T-cell (primary cell): ENCODE measurements at regions not wholly inside any gene's neighbourhood (a gene's known extent, or its start where the extent isn't known, plus 50 kb on each side); places are given as distances from the start of the nearest gene placed in this dataset.

ENCODE experiments used
- ATAC-seq, 4 experiments: fragments of 200-7000 bp in 3 of 4; fragments of 150-1000 bp in 1 of 4; cut with Tn5 transposase; replicated peaks in 1 of 4; 1 replicate in 3 of 4; 2 replicates in 1 of 4; pipeline ENCODE4 v1.10.0; 2021; ENCODE audit warnings: moderate library complexity in 3 of 4, mild to moderate bottlenecking in 2 of 4, moderate number of reproducible peaks in 1 of 4
- CTCF ChIA-PET, 2 donors: fragments of 300-600 bp; sonication (Branson Sonifier 250); formaldehyde crosslinking; loops; one replicate each; lab custom pipeline; 2022; ENCODE audit warnings: antibody characterized with exemption in 2 of 2; lab: Charles Lee
- POLR2A ChIA-PET, 2 donors: fragments of 300-600 bp; sonication (Branson Sonifier 250); formaldehyde crosslinking; loops; one replicate each; lab custom pipeline; 2022; ENCODE audit warnings: antibody characterized with exemption in 2 of 2; lab: Charles Lee
- DNase-seq, 35 experiments: peaks; one replicate each; pipeline versions ENCODE4 v3.0.0 to v3.0.0-alpha.2; 2013 to 2023
- H3K27ac ChIP-seq: one replicate; pipeline ENCODE4 v1.5.1; 2013; ENCODE audit warnings: low read length
- H3K27me3 ChIP-seq, 2 experiments: replicated peaks in 1 of 2; 1 replicate in 1 of 2; 2 replicates in 1 of 2; pipeline versions ENCODE4 v1.6.1 to v1.7.0; 2013; ENCODE audit warnings: low read length in 1 of 2, mixed read lengths in 1 of 2; ENCODE audit not compliant: control insufficient read depth in 2 of 2, insufficient read depth in 2 of 2; ENCODE audit errors: extremely low read depth in 1 of 2
- H3K36me3 ChIP-seq, 2 donors: 1 replicate in 1 of 2; 2 replicates in 1 of 2; pipeline versions ENCODE4 v1.6.1 to v1.7.0; 2013; ENCODE audit warnings: low read length in 1 of 2; ENCODE audit not compliant: control insufficient read depth in 2 of 2, insufficient read depth in 1 of 2; ENCODE audit errors: extremely low read depth in 1 of 2
- H3K4me1 ChIP-seq, 2 experiments: 1 replicate in 1 of 2; 2 replicates in 1 of 2; pipeline versions ENCODE4 v1.6.1 to v1.7.0; 2013; ENCODE audit warnings: low read length in 2 of 2, mixed read lengths in 1 of 2; ENCODE audit not compliant: insufficient read depth in 2 of 2, control insufficient read depth in 1 of 2; ENCODE audit errors: extremely low read depth in 1 of 2
- H3K4me3 ChIP-seq, 2 donors: 1 replicate in 1 of 2; 2 replicates in 1 of 2; pipeline versions ENCODE4 v1.5.1 to v1.7.0; 2013; ENCODE audit warnings: mild to moderate bottlenecking in 2 of 2, low read length in 1 of 2, moderate library complexity in 1 of 2; ENCODE audit not compliant: control insufficient read depth in 1 of 2; ENCODE audit errors: extremely low read depth in 1 of 2
- H3K9me3 ChIP-seq: 2 replicates; pipeline ENCODE4 v1.7.0; 2013
- H3K27ac Mint-ChIP-seq, 2 donors: one replicate each; pipeline ENCODE4 v1.8.0; 2020 to 2021; ENCODE audit warnings: mild to moderate bottlenecking in 2 of 2, mixed read lengths in 2 of 2
- H3K27me3 Mint-ChIP-seq, 2 donors: one replicate each; pipeline ENCODE4 v1.8.0; 2021 to 2022; ENCODE audit warnings: mixed read lengths in 2 of 2
- H3K36me3 Mint-ChIP-seq: one replicate; pipeline ENCODE4 v1.8.0; 2021; ENCODE audit warnings: mixed read lengths
- H3K4me1 Mint-ChIP-seq, 3 donors: one replicate each; pipeline ENCODE4 v1.8.0; 2020 to 2022; ENCODE audit warnings: mixed read lengths in 3 of 3, mild to moderate bottlenecking in 1 of 3
- H3K4me3 Mint-ChIP-seq, 3 donors: one replicate each; pipeline ENCODE4 v1.8.0; 2020 to 2022; ENCODE audit warnings: mild to moderate bottlenecking in 3 of 3, mixed read lengths in 3 of 3, moderate library complexity in 3 of 3
- H3K9me3 Mint-ChIP-seq, 3 donors: one replicate each; pipeline ENCODE4 v1.8.0; 2020 to 2022; ENCODE audit warnings: mixed read lengths in 3 of 3
- WGBS: methylation state at CpG from one replicate; pipeline ENCODE4 v1.1.5; 2013; ENCODE audit warnings: missing lambda C conversion rate; ENCODE audit not compliant: insufficient coverage; 5-methylcytosine and 5-hydroxymethylcytosine counted together

GRCh38 chr2:146602856-146603255 lies 1242.0 kb upstream of the ACVR2A start:
- 100% methylated on average over 1 of the region's 3 CpGs for WGBS
- Histone ChIP-seq H3K36me3 (no peaks in the 10 kb centered on the region), H3K4me3 (no peak overlapping the region), H3K4me1 (no peaks in the 10 kb centered on the region), H3K27ac (no peak overlapping the region), H3K27me3 (no peaks in the 10 kb centered on the region), H3K9me3 (no peaks in the 10 kb centered on the region)
- ChIA-PET POLR2A (no interaction called here), CTCF (interaction anchor here in 1 of 2 donors (0.7 kb wide), 1 partner anchor 14 kb away, joined by 3 read pairs; no protein-coding TSS in a partner anchor)
- H3K27me3 Mint-ChIP-seq, result no peaks in the 10 kb centered on the region
- H3K36me3 Mint-ChIP-seq, result no peaks in the 10 kb centered on the region
- ATAC-seq (no peak), DNase-seq (no peak)
- no peak overlapping the region for H3K27ac Mint-ChIP-seq
- H3K4me3 Mint-ChIP-seq, result no peak overlapping the region
- H3K4me1 Mint-ChIP-seq, result no peaks in the 10 kb centered on the region
- H3K9me3 Mint-ChIP-seq, result peaks cover 0 to 5% (median 4%) of the 10 kb centered on the region in 3 donors

- ATAC-seq (no peak), DNase-seq (no peak)
- no peaks in the 10 kb centered on the region for H3K4me1 ChIP-seq
- no peaks in the 10 kb centered on the region for H3K27me3 ChIP-seq
- ChIA-PET CTCF (interaction anchor here in 1 of 2 donors (0.7 kb wide), 1 partner anchor 13 kb away, joined by 3 read pairs; no protein-coding TSS in a partner anchor), POLR2A (no interaction called here)
- no peaks in the 10 kb centered on the region for H3K9me3 ChIP-seq
- H3K36me3 ChIP-seq, result no peaks in the 10 kb centered on the region
- H3K27me3 Mint-ChIP-seq, result no peaks in the 10 kb centered on the region
- H3K4me1 Mint-ChIP-seq, result no peaks in the 10 kb centered on the region
- H3K4me3 ChIP-seq, result no peak overlapping the region
- H3K27ac ChIP-seq, result no peak overlapping the region
- no peaks in the 10 kb centered on the region for H3K36me3 Mint-ChIP-seq
- no peak overlapping the region for H3K27ac Mint-ChIP-seq
- H3K4me3 Mint-ChIP-seq, result no peak overlapping the region
- peaks cover 0 to 5% (median 5%) of the 10 kb centered on the region in 3 donors for H3K9me3 Mint-ChIP-seq
Observed at GRCh38 chr2:146602383-146602782, 1242.4 kb upstream of the ACVR2A start.

GRCh38 chr2:146598791-146599190 lies 1246.0 kb upstream of the ACVR2A start:
- WGBS, result no CpG with 5 or more reads among the region's 2 CpGs
- no peaks in the 10 kb centered on the region for H3K4me1 Mint-ChIP-seq
- no peaks in the 10 kb centered on the region for H3K36me3 ChIP-seq
- CTCF ChIA-PET, result no interaction called here
- no peaks in the 10 kb centered on the region for H3K36me3 Mint-ChIP-seq
- H3K4me3 ChIP-seq, result no peak overlapping the region
- peaks cover 3 to 5% (median 5%) of the 10 kb centered on the region in 3 donors for H3K9me3 Mint-ChIP-seq
- no peak overlapping the region for H3K4me3 Mint-ChIP-seq
- no peaks in the 10 kb centered on the region for H3K4me1 ChIP-seq
- no peak for ATAC-seq
- H3K27ac Mint-ChIP-seq, result no peak overlapping the region
- H3K27me3 ChIP-seq, result no peaks in the 10 kb centered on the region
- DNase-seq, result no peak
- no peaks in the 10 kb centered on the region for H3K9me3 ChIP-seq
- POLR2A ChIA-PET, result interaction anchor here in 1 of 2 donors (0.6 kb wide), 1 partner anchor 90 kb away, joined by 3 read pairs; no protein-coding TSS in a partner anchor
- no peak overlapping the region for H3K27ac ChIP-seq
- H3K27me3 Mint-ChIP-seq, result no peaks in the 10 kb centered on the region

GRCh38 chr2:146597291-146597690 lies 1247.5 kb upstream of the ACVR2A start:
- ChIA-PET POLR2A (no interaction called here), CTCF (no interaction called here)
- no peak overlapping the region for H3K27ac Mint-ChIP-seq
- DNase-seq (no peak), ATAC-seq (no peak)
- no peak overlapping the region for H3K4me3 Mint-ChIP-seq
- peaks cover 5 to 7% (median 5%) of the 10 kb centered on the region in 3 donors for H3K9me3 Mint-ChIP-seq
- Histone ChIP-seq H3K4me3 (no peak overlapping the region), H3K27me3 (no peaks in the 10 kb centered on the region), H3K4me1 (no peaks in the 10 kb centered on the region), H3K36me3 (no peaks in the 10 kb centered on the region), H3K9me3 (no peaks in the 10 kb centered on the region), H3K27ac (no peak overlapping the region)
- no peaks in the 10 kb centered on the region for H3K36me3 Mint-ChIP-seq
- no peaks in the 10 kb centered on the region for H3K4me1 Mint-ChIP-seq
- H3K27me3 Mint-ChIP-seq, result no peaks in the 10 kb centered on the region

- no peaks in the 10 kb centered on the region for H3K27me3 Mint-ChIP-seq
- peaks cover 0 to 7% (median 0%) of the 10 kb centered on the region in 3 donors for H3K9me3 Mint-ChIP-seq
- Histone ChIP-seq H3K4me1 (no peaks in the 10 kb centered on the region), H3K27ac (no peak overlapping the region), H3K36me3 (no peaks in the 10 kb centered on the region), H3K9me3 (no peaks in the 10 kb centered on the region), H3K27me3 (no peaks in the 10 kb centered on the region), H3K4me3 (no peak overlapping the region)
- DNase-seq, result no peak
- ATAC-seq, result no peak
- H3K4me1 Mint-ChIP-seq, result no peaks in the 10 kb centered on the region
- H3K27ac Mint-ChIP-seq, result no peak overlapping the region
- no peaks in the 10 kb centered on the region for H3K36me3 Mint-ChIP-seq
- ChIA-PET CTCF (no interaction called here), POLR2A (no interaction called here)
- 25% methylated on average over 1 of the region's 4 CpGs for WGBS
- no peak overlapping the region for H3K4me3 Mint-ChIP-seq
Observed at GRCh38 chr2:146591908-146592307, 1252.9 kb upstream of the ACVR2A start.

GRCh38 chr2:146587291-146587713 lies 1257.5 kb upstream of the ACVR2A start:
- H3K4me3 ChIP-seq, result no peak overlapping the region
- H3K27ac Mint-ChIP-seq, result no peak overlapping the region
- H3K27me3 ChIP-seq, result no peaks in the 10 kb centered on the region
- no peak overlapping the region for H3K27ac ChIP-seq
- ATAC-seq, result no peak
- H3K4me1 ChIP-seq, result no peaks in the 10 kb centered on the region
- H3K9me3 ChIP-seq, result no peaks in the 10 kb centered on the region
- H3K4me1 Mint-ChIP-seq, result no peaks in the 10 kb centered on the region
- no peaks in the 10 kb centered on the region for H3K27me3 Mint-ChIP-seq
- DNase-seq, result no peak
- ChIA-PET POLR2A (no interaction called here), CTCF (no interaction called here)
- no peaks in the 10 kb centered on the region for H3K36me3 ChIP-seq
- no peaks in the 10 kb centered on the region for H3K9me3 Mint-ChIP-seq
- no peak overlapping the region for H3K4me3 Mint-ChIP-seq
- H3K36me3 Mint-ChIP-seq, result no peaks in the 10 kb centered on the region
- WGBS, result 98% methylated on average over 38 of the region's 38 CpGs

GRCh38 chr2:146584316-146584715 lies 1260.5 kb upstream of the ACVR2A start:
- Mint-ChIP-seq H3K4me1 (no peaks in the 10 kb centered on the region), H3K9me3 (peaks cover 0 to 3% (median 0%) of the 10 kb centered on the region in 3 donors), H3K4me3 (no peak overlapping the region), H3K27me3 (no peaks in the 10 kb centered on the region), H3K36me3 (no peaks in the 10 kb centered on the region), H3K27ac (no peak overlapping the region)
- ChIA-PET POLR2A (no interaction called here), CTCF (no interaction called here)
- H3K4me3 ChIP-seq, result no peak overlapping the region
- H3K27ac ChIP-seq, result no peak overlapping the region
- no peaks in the 10 kb centered on the region for H3K4me1 ChIP-seq
- H3K36me3 ChIP-seq, result no peaks in the 10 kb centered on the region
- H3K9me3 ChIP-seq, result no peaks in the 10 kb centered on the region
- no peaks in the 10 kb centered on the region for H3K27me3 ChIP-seq
- DNase-seq, result no peak
- ATAC-seq, result no peak
- WGBS, result no CpG with 5 or more reads among the region's 2 CpGs
